ENCODE measurements at regions not wholly inside any gene's neighbourhood (a gene's known extent, or its start where the extent isn't known, plus 50 kb on each side); places are given as distances from the start of the nearest gene placed in this dataset.
"Not testable (repeated sequence)": the region's sequence is repeated elsewhere in the genome, so short reads cannot be mapped to it uniquely, and the experiment has no call there.

DNA sequence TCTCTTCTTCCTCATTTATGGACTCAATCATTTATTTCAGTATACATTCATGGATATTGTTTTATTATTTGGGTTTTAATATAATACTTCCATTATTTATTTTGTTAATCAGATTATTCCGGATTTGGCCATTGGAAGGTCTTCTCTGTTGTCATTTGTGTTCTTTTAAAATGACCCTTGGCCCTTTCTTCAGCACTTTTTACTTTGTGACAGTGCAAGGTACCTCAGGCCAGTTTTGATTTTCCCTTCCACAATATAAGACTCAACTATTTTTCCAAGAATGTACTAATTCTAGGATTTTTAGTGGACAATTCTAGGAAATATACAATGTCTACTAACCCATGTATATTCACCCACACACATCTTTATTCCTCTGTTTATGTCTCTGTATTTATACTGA, 521.4 kb upstream of the FOXG1 start:
- BruUV-seq (replicated peaks) = no TSS peak
- ChIA-PET POLR2A (ENCODE audit: low non-redundant PET) (no interaction called here), CTCF (no interaction called here)
- H3K4me1 ChIP-seq (ENCODE audit: insufficient read depth, low read length, poor library complexity, severe bottlenecking) = no peaks in the 10 kb centered on the region
- H3K27me3 ChIP-seq (replicated peaks; ENCODE audit: insufficient read depth, low read depth, low read length, poor library complexity) = no peaks in the 10 kb centered on the region
- intact Hi-C loops (cut with micrococcal nuclease; ENCODE audit: unreplicated experiment) = no loop called here
- no peaks in the 10 kb centered on the region for H3K36me3 ChIP-seq (ENCODE audit: insufficient read depth, low read length, poor library complexity, severe bottlenecking)
- peaks cover 8% of the 10 kb centered on the region for H3K9me3 ChIP-seq (ENCODE audit: low read depth, low read length, poor library complexity, severe bottlenecking)
- no peak overlapping the region for H3K27ac ChIP-seq (ENCODE audit: low read depth, low read length, poor library complexity, severe bottlenecking)
- TF ChIP-seq, protein P1, sequence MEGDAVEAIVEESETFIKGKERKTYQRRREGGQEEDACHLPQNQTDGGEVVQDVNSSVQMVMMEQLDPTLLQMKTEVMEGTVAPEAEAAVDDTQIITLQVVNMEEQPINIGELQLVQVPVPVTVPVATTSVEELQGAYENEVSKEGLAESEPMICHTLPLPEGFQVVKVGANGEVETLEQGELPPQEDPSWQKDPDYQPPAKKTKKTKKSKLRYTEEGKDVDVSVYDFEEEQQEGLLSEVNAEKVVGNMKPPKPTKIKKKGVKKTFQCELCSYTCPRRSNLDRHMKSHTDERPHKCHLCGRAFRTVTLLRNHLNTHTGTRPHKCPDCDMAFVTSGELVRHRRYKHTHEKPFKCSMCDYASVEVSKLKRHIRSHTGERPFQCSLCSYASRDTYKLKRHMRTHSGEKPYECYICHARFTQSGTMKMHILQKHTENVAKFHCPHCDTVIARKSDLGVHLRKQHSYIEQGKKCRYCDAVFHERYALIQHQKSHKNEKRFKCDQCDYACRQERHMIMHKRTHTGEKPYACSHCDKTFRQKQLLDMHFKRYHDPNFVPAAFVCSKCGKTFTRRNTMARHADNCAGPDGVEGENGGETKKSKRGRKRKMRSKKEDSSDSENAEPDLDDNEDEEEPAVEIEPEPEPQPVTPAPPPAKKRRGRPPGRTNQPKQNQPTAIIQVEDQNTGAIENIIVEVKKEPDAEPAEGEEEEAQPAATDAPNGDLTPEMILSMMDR (conservative IDR thresholded peaks at IDR 0.05; ENCODE audit: low read depth, low read length) = no peak
- no peak for TF ChIP-seq EZH2 (IDR thresholded peaks at IDR 0.05; ENCODE audit: borderline replicate concordance, low read depth, low read length, poor library complexity, severe bottlenecking)
- no peak overlapping the region for H3K4me3 ChIP-seq (ENCODE audit: low read depth, low read length, poor library complexity, severe bottlenecking)
- DNase-seq (ENCODE audit: low spot score) = no peak

DNA sequence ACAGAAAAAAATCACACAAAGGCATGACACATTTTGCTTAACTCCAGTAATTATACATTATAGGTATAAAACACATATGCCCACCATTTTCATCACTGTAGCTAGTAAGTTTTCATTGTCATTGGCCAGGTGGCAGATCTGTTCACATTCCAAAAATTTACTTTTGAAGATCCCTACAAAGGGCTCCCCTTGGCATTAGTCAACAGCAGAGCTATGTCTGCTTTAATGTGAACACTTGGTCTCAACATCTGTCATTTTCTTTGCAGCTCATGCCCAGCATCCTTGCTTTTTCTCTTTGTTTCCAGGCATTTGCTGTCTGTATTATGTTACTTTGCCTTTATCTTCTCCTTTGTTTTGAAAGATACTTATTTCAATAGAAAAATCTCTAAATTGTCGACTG, 519.1 kb upstream of the FOXG1 start:
- ChIA-PET POLR2A (ENCODE audit: low non-redundant PET) (no interaction called here), CTCF (no interaction called here)
- Histone ChIP-seq H3K27ac (ENCODE audit: low read depth, low read length, poor library complexity, severe bottlenecking) (no peak overlapping the region), H3K4me1 (ENCODE audit: insufficient read depth, low read length, poor library complexity, severe bottlenecking) (no peaks in the 10 kb centered on the region), H3K9me3 (ENCODE audit: low read depth, low read length, poor library complexity, severe bottlenecking) (peaks cover 8% of the 10 kb centered on the region), H3K4me3 (ENCODE audit: low read depth, low read length, poor library complexity, severe bottlenecking) (no peak overlapping the region), H3K36me3 (ENCODE audit: insufficient read depth, low read length, poor library complexity, severe bottlenecking) (no peaks in the 10 kb centered on the region), H3K27me3 (replicated peaks; ENCODE audit: insufficient read depth, low read depth, low read length, poor library complexity) (no peaks in the 10 kb centered on the region)
- intact Hi-C loops (cut with micrococcal nuclease; ENCODE audit: unreplicated experiment) = no loop called here
- BruUV-seq (replicated peaks) = no TSS peak
- no peak for DNase-seq (ENCODE audit: low spot score)
- no peak for TF ChIP-seq EZH2 (IDR thresholded peaks at IDR 0.05; ENCODE audit: borderline replicate concordance, low read depth, low read length, poor library complexity, severe bottlenecking)
- TF ChIP-seq, protein P1 (conservative IDR thresholded peaks at IDR 0.05; ENCODE audit: low read depth, low read length) = no peak

DNA sequence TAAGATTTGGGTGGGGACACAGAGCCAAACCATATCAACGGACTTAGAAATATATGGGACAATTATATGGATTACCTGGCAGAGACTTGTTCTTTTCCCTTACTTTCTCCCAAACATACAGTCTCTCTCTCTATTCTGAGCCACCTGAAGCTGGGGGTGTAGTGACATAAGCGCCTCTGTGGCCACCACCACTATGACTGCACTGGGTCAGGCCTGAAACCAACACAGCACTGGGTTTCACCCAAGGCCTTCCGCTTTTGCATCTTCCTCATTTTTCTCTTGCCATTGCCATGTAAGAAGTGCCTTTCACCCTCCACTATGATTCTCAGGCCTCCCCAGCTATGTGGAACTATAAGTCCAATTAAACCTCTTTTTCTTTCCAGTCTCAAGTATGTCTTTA, 514.5 kb upstream of the FOXG1 start:
- DNase-seq (ENCODE audit: low spot score); POLR2A ChIA-PET (ENCODE audit: low non-redundant PET); H3K4me3 ChIP-seq (ENCODE audit: low read depth, low read length, poor library complexity, severe bottlenecking); H3K9me3 ChIP-seq (ENCODE audit: low read depth, low read length, poor library complexity, severe bottlenecking); H3K27me3 ChIP-seq (replicated peaks; ENCODE audit: insufficient read depth, low read depth, low read length, poor library complexity); intact Hi-C loops (cut with micrococcal nuclease; ENCODE audit: unreplicated experiment); H3K27ac ChIP-seq (ENCODE audit: low read depth, low read length, poor library complexity, severe bottlenecking); H3K36me3 ChIP-seq (ENCODE audit: insufficient read depth, low read length, poor library complexity, severe bottlenecking); BruUV-seq (replicated peaks); CTCF ChIA-PET; H3K4me1 ChIP-seq (ENCODE audit: insufficient read depth, low read length, poor library complexity, severe bottlenecking): not testable (repeated sequence)

DNA sequence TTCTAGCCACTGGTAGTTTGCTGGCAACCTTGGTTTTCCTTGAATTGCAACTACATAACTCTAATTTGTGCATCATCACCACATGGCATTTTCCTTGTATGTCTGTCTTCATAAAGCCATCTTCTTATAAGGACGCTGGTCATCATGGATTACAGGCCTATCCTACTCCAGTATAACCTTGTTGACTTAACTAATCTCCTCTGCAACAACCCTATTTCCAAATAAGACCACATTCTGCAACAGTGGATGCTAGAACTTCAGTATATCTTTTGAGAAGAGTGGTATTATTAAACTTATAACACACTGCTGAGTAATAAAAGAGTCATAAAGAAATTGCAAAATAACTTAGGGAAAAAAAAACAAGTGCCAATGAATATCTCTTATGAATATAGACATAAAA, 511.8 kb upstream of the FOXG1 start:
- H3K27ac ChIP-seq (ENCODE audit: low read depth, low read length, poor library complexity, severe bottlenecking) = no peak overlapping the region
- TF ChIP-seq, protein P1 (conservative IDR thresholded peaks at IDR 0.05; ENCODE audit: low read depth, low read length) = no peak
- TF ChIP-seq EZH2 (IDR thresholded peaks at IDR 0.05; ENCODE audit: borderline replicate concordance, low read depth, low read length, poor library complexity, severe bottlenecking) = no peak
- ChIA-PET CTCF (no interaction called here), POLR2A (ENCODE audit: low non-redundant PET) (no interaction called here)
- H3K36me3 ChIP-seq (ENCODE audit: insufficient read depth, low read length, poor library complexity, severe bottlenecking) = no peaks in the 10 kb centered on the region
- no peak for DNase-seq (ENCODE audit: low spot score)
- BruUV-seq (replicated peaks) = no TSS peak
- H3K9me3 ChIP-seq (ENCODE audit: low read depth, low read length, poor library complexity, severe bottlenecking) = no peaks in the 10 kb centered on the region
- H3K4me3 ChIP-seq (ENCODE audit: low read depth, low read length, poor library complexity, severe bottlenecking) = no peak overlapping the region
- H3K4me1 ChIP-seq (ENCODE audit: insufficient read depth, low read length, poor library complexity, severe bottlenecking) = no peaks in the 10 kb centered on the region
- H3K27me3 ChIP-seq (replicated peaks; ENCODE audit: insufficient read depth, low read depth, low read length, poor library complexity) = no peaks in the 10 kb centered on the region
- intact Hi-C loops (cut with micrococcal nuclease; ENCODE audit: unreplicated experiment) = no loop called here

All from A673 (cell line).